Mesenchymal stem cell (in vitro differentiated cells and primary cell): ENCODE measurements at regions not wholly inside any gene's neighbourhood (a gene's known extent, or its start where the extent isn't known, plus 50 kb on each side); places are given as distances from the start of the nearest gene placed in this dataset.

Source experiments
- DNase-seq: peaks from one replicate; pipeline ENCODE4 v3.0.0-alpha.2; 2013
- H2AFZ ChIP-seq: one replicate; pipeline ENCODE4 v1.6.1; 2013; ENCODE audit warnings: low read depth, mild to moderate bottlenecking, control low read depth, inconsistent platforms, low read length, moderate library complexity
- H2AK5ac ChIP-seq: 2 replicates; pipeline ENCODE4 v1.6.1; 2013; ENCODE audit warnings: low read length, moderate library complexity, mild to moderate bottlenecking, inconsistent platforms; ENCODE audit not compliant: severe bottlenecking
- H2BK120ac ChIP-seq: one replicate; pipeline ENCODE4 v1.6.1; 2013; ENCODE audit warnings: low read depth, mild to moderate bottlenecking, inconsistent platforms, low read length, moderate library complexity
- H2BK12ac ChIP-seq, 2 experiments: one replicate each; pipeline ENCODE4 v1.6.1; 2013; ENCODE audit warnings: inconsistent platforms in 2 of 2, low read length in 2 of 2, mild to moderate bottlenecking in 2 of 2, moderate library complexity in 2 of 2, control low read depth in 1 of 2
- H2BK15ac ChIP-seq: one replicate; pipeline ENCODE4 v1.6.1; 2013; ENCODE audit warnings: mild to moderate bottlenecking, low read depth, inconsistent platforms; ENCODE audit not compliant: poor library complexity, severe bottlenecking
- H2BK5ac ChIP-seq: 2 replicates; pipeline ENCODE4 v1.6.1; 2013; ENCODE audit warnings: low read depth, mild to moderate bottlenecking, low read length, control low read depth, inconsistent platforms; ENCODE audit not compliant: poor library complexity, severe bottlenecking
- H3K14ac ChIP-seq, 2 experiments: one replicate each; pipeline ENCODE4 v1.6.1; 2013; ENCODE audit warnings: inconsistent platforms in 2 of 2, low read length in 2 of 2, control low read depth in 1 of 2, mild to moderate bottlenecking in 1 of 2, moderate library complexity in 1 of 2
- H3K18ac ChIP-seq, 2 experiments: one replicate each; pipeline ENCODE4 v1.6.1; 2013; ENCODE audit warnings: inconsistent platforms in 2 of 2, low read length in 2 of 2, control low read depth in 1 of 2, low read depth in 1 of 2, mild to moderate bottlenecking in 1 of 2
- H3K23ac ChIP-seq, 2 experiments: one replicate each; pipeline ENCODE4 v1.6.1; 2013; ENCODE audit warnings: inconsistent platforms in 2 of 2, low read length in 2 of 2, mild to moderate bottlenecking in 2 of 2, moderate library complexity in 2 of 2, control low read depth in 1 of 2
- H3K27ac ChIP-seq: 2 replicates; pipeline ENCODE4 v1.5.1; 2013; ENCODE audit warnings: mild to moderate bottlenecking, moderate library complexity, low read length, control low read depth, inconsistent platforms; ENCODE audit not compliant: poor library complexity, severe bottlenecking
- H3K27me3 ChIP-seq, 2 experiments: 2 replicates each; pipeline versions ENCODE4 v1.6.1 to v1.7.0; 2013; ENCODE audit warnings: low read length in 2 of 2, mild to moderate bottlenecking in 2 of 2, moderate library complexity in 2 of 2, control low read depth in 1 of 2, inconsistent platforms in 1 of 2; ENCODE audit not compliant: control insufficient read depth in 1 of 2, insufficient read depth in 1 of 2
- H3K36me3 ChIP-seq, 2 experiments: 2 replicates each; pipeline versions ENCODE4 v1.6.1 to v1.7.0; 2013; ENCODE audit warnings: low read length in 2 of 2, control low read depth in 1 of 2, inconsistent platforms in 1 of 2, low read depth in 1 of 2, mild to moderate bottlenecking in 1 of 2; ENCODE audit not compliant: insufficient read depth in 2 of 2, control insufficient read depth in 1 of 2
- H3K4ac ChIP-seq, 2 experiments: one replicate each; pipeline ENCODE4 v1.6.1; 2013; ENCODE audit warnings: inconsistent platforms in 2 of 2, low read length in 2 of 2, mild to moderate bottlenecking in 2 of 2, moderate library complexity in 2 of 2, control low read depth in 1 of 2, low read depth in 1 of 2
- H3K4me1 ChIP-seq: 2 replicates; pipeline ENCODE4 v1.6.1; 2013; ENCODE audit warnings: low read depth, low read length, control low read depth; ENCODE audit not compliant: control insufficient read depth, insufficient read depth
- H3K4me2 ChIP-seq: 2 replicates; pipeline ENCODE4 v1.6.1; 2013; ENCODE audit warnings: low read length, mild to moderate bottlenecking, inconsistent platforms; ENCODE audit not compliant: poor library complexity, severe bottlenecking
- H3K4me3 ChIP-seq, 2 experiments: 2 replicates each; pipeline versions ENCODE4 v1.5.1 to v1.7.0; 2013; ENCODE audit warnings: low read length in 2 of 2, mild to moderate bottlenecking in 2 of 2, control low read depth in 1 of 2, low read depth in 1 of 2; ENCODE audit not compliant: insufficient read depth in 1 of 2
- H3K79me1 ChIP-seq: replicated peaks from 2 replicates; pipeline ENCODE4 v1.6.1; 2013; ENCODE audit warnings: mild to moderate bottlenecking, control low read depth, low read length, inconsistent platforms; ENCODE audit not compliant: poor library complexity, severe bottlenecking
- H3K9ac ChIP-seq: 2 replicates; pipeline ENCODE4 v1.7.0; 2013; ENCODE audit warnings: mild to moderate bottlenecking, low read length, moderate library complexity
- H3K9me3 ChIP-seq: 2 replicates; pipeline ENCODE4 v1.7.0; 2013; ENCODE audit warnings: mild to moderate bottlenecking, low read length; ENCODE audit not compliant: control insufficient read depth
- H4K8ac ChIP-seq: one replicate; pipeline ENCODE4 v1.6.1; 2013; ENCODE audit warnings: inconsistent platforms, mild to moderate bottlenecking, low read length, moderate library complexity
- H4K91ac ChIP-seq: one replicate; pipeline ENCODE4 v1.6.1; 2013; ENCODE audit warnings: mild to moderate bottlenecking, low read length, inconsistent platforms
- WGBS: methylation state at CpG from one replicate; pipeline ENCODE4 v1.1.7; 2013; ENCODE audit warnings: mixed read lengths; 5-methylcytosine and 5-hydroxymethylcytosine counted together

DNA sequence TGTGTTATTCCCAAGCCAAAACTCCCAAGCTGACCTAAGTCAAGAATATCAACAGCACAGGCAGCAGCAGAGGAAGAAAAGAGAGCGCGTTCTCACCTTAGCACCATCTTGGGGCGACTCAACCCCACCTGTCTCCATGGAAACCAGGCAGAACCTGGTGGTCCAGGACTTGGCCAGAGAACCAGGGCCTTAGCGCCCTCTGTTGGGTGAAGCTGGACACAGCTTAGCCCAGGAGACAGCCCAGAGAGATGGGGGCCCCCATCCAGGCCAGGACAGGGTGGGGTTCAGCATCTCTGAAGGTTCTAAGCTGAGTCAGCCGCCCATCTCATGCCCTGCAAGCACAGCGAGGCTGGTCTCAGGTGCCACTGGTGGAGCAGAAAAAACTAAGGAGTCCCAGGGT, 60.1 kb upstream of the TMEM132E start:
- no peak for DNase-seq
- Histone ChIP-seq H3K27ac (no peak overlapping the region), H3K9me3 (no peaks in the 10 kb centered on the region), H3K4me3 (no peak overlapping the region), H3K4me2 (no peak overlapping the region), H2BK5ac (no peak overlapping the region), H2AK5ac (no peak overlapping the region), H3K9ac (no peak overlapping the region), H3K14ac (no peak overlapping the region), H2BK120ac (no peak overlapping the region), H2AFZ (no peak overlapping the region), H4K8ac (no peak overlapping the region), H3K23ac (no peak overlapping the region), H2BK15ac (no peak overlapping the region), H3K18ac (no peak overlapping the region), H3K27me3 (peaks cover 0 to 58% of the 10 kb centered on the region in 2 experiments), H2BK12ac (no peak overlapping the region), H3K4me1 (no peaks in the 10 kb centered on the region), H4K91ac (no peak overlapping the region), H3K4ac (no peak overlapping the region), H3K36me3 (no peaks in the 10 kb centered on the region), H3K79me1 (no peaks in the 10 kb centered on the region)
- WGBS: 19% methylated on average over 6 of the region's 6 CpGs

DNA sequence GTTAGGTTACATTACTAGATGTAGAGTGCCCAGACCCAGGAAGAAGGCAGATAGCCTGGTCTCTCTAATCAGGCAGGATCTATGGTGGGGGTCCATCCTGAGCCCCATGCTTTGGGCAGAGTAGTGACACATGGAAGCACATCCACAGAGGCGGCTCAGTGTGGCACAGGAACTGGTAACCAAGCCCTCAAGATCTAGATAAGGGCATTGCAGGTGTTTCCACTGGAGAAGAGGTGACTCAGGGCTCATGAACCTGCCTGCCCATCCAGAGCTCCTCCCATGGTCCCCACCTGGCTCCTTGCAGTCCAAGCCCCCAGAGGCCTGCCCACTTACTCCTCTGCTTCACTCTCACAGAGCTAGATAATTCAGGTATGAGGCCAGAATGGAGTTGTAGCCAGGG, 62.0 kb upstream of the TMEM132E start:
- Histone ChIP-seq H3K27me3 (peaks cover 0 to 64% of the 10 kb centered on the region in 2 experiments), H2BK15ac (no peak overlapping the region), H3K79me1 (no peaks in the 10 kb centered on the region), H3K9me3 (no peaks in the 10 kb centered on the region), H4K91ac (no peak overlapping the region), H2AFZ (no peak overlapping the region), H3K27ac (no peak overlapping the region), H3K4me2 (no peak overlapping the region), H3K14ac (no peak overlapping the region), H3K9ac (no peak overlapping the region), H2BK12ac (no peak overlapping the region), H3K4ac (no peak overlapping the region), H2AK5ac (no peak overlapping the region), H4K8ac (no peak overlapping the region), H2BK5ac (no peak overlapping the region), H3K18ac (no peak overlapping the region), H3K4me1 (no peaks in the 10 kb centered on the region), H3K36me3 (no peaks in the 10 kb centered on the region), H2BK120ac (no peak overlapping the region), H3K23ac (no peak overlapping the region), H3K4me3 (no peak overlapping the region)
- DNase-seq: no peak
- 46% methylated on average over 1 of the region's 1 CpG for WGBS

DNA sequence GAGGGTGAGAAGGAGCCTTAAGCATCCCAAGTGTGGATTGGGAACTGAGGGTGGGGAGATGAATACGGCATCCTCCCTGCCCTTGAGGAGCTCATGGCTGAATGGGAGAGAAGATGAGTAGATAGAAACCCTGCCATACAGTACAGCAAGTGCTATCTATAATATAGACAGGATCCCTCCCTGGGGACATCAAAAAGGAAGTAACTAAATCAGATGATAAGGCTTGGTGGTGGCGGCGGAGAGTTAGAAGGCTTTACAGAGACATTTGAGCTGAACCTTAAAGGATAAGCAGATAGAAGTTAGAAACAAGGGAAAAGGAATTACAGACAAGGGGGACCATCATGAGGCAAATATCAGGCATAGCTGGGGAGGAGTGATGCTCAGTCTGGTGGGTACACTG, 67.5 kb upstream of the TMEM132E start:
- WGBS: 95% methylated on average over 2 of the region's 3 CpGs
- H3K36me3 ChIP-seq: no peaks in the 10 kb centered on the region
- DNase-seq: no peak

DNA sequence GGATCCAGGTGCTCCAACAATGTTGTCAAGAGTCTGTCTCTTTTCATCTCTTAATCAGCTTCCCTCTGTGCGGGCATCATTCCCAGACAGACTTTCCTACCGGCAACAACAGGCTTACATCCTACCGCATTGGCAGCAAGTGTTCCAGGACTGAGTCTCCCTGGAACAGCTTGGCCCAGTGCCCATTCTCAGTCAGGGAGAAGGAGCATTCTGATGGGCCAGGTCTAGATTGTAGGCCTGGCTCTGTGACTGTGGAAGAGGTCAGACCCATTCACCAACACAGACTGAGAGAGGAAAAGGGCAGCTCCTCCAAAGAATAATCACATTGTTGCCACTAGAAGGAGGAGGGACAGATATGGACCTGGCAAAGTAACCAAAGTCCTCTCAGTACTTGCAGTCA, 68.1 kb upstream of the TMEM132E start:
- DNase-seq: no peak
- Histone ChIP-seq H2BK5ac (no peak overlapping the region), H3K27ac (no peak overlapping the region), H4K8ac (no peak overlapping the region), H2AK5ac (no peak overlapping the region), H3K4ac (no peak overlapping the region), H3K14ac (no peak overlapping the region), H3K79me1 (no peaks in the 10 kb centered on the region), H3K9ac (no peak overlapping the region), H3K23ac (no peak overlapping the region), H3K9me3 (no peaks in the 10 kb centered on the region), H4K91ac (no peak overlapping the region), H3K4me1 (no peaks in the 10 kb centered on the region), H3K4me2 (no peak overlapping the region), H2BK12ac (no peak overlapping the region), H2BK15ac (no peak overlapping the region), H3K36me3 (no peaks in the 10 kb centered on the region), H2AFZ (no peak overlapping the region), H2BK120ac (no peak overlapping the region), H3K4me3 (no peak overlapping the region), H3K27me3 (peaks cover 0 to 68% of the 10 kb centered on the region in 2 experiments), H3K18ac (no peak overlapping the region)
- 95% methylated on average over 3 of the region's 3 CpGs for WGBS

More for the DNA sequence above, 67.5 kb upstream of the TMEM132E start:
- Histone ChIP-seq H3K14ac (no peak overlapping the region), H3K23ac (no peak overlapping the region), H3K4me3 (no peak overlapping the region), H3K4ac (no peak overlapping the region), H4K8ac (no peak overlapping the region), H3K4me2 (no peak overlapping the region), H3K79me1 (no peaks in the 10 kb centered on the region), H2BK12ac (no peak overlapping the region), H3K27ac (no peak overlapping the region), H2AFZ (no peak overlapping the region), H4K91ac (no peak overlapping the region), H2BK120ac (no peak overlapping the region), H3K4me1 (no peaks in the 10 kb centered on the region), H2BK15ac (no peak overlapping the region), H3K18ac (no peak overlapping the region), H3K27me3 (peaks cover 0 to 62% of the 10 kb centered on the region in 2 experiments), H2BK5ac (no peak overlapping the region), H2AK5ac (no peak overlapping the region), H3K9me3 (no peaks in the 10 kb centered on the region), H3K9ac (no peak overlapping the region)
